HG02970 (cell line): ENCODE measurements at regions not wholly inside any gene's neighbourhood (a gene's known extent, or its start where the extent isn't known, plus 50 kb on each side); places are given as distances from the start of the nearest gene placed in this dataset.
"Not testable (repeated sequence)": the region's sequence is repeated elsewhere in the genome, so short reads cannot be mapped to it uniquely, and the experiment has no call there.

ENCODE experiments used
- ATAC-seq: cut with Tn5 transposase; IDR thresholded peaks from one replicate; pipeline ENCODE4 v1.9.1; 2021; ENCODE audit warnings: mild to moderate bottlenecking, moderate library complexity, moderate number of reproducible peaks; ENCODE audit not compliant: unreplicated experiment, low FRiP score

DNA sequence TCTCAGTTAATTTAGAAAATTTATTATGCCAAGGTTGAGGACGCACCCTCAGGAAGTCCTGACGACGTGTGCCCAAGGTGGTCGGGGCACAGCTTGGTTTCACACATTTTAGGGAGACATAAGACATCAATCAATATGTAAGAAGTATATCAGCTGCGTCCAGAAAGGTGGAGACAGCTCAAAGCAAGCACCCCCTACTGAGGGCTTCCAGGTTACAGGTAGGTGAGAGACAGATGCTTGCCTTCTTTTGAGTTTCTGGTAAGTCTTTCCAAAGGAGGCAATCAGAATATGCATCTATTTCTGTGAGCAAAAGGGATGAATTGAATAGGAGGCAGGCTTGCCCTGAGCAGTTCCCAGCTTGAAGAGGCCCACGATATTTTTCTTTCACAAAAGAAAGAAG is 614.3 kb downstream of the XPNPEP1 start:
- ATAC-seq, result no peak

DNA sequence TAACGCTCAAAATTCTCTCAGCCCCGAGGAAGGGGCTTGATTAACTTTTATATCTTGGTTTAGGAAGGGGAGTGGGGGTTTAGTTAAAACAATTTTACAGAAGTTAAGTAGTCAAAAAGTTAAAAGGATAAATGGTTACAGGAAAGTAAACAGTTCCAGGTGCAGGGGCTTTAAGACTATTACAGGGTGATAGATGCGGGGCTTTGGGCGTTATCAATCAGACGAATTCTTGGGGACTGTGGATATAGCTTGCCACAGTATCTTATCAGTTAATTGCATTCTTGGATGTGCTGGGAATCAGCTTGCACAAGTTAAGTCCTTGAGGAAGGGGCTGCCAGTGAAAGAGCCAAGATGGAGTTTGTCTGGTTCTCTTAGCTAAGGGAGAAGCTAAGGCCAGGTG is 616.2 kb downstream of the XPNPEP1 start:
- ATAC-seq, result not testable (repeated sequence)

DNA sequence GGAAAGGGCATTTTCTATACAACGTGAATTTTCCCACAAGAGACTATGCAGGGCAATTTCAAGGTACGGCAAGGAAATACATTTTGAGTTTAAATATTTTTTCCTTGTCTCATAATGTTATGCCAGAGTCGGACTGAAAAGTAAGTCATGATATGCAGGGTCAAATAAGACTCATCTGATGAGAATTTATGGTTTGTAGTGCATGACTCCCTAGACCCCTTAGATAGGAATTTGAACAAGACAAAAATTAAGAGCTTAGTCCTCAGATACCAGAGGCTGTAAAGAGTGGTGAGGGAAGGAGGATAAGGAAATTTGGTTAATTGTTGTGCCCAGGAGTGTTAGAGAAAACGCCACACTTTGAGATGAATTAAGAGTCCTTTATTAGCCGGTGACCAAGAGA is 616.6 kb downstream of the XPNPEP1 start:
- ATAC-seq, result no peak

DNA sequence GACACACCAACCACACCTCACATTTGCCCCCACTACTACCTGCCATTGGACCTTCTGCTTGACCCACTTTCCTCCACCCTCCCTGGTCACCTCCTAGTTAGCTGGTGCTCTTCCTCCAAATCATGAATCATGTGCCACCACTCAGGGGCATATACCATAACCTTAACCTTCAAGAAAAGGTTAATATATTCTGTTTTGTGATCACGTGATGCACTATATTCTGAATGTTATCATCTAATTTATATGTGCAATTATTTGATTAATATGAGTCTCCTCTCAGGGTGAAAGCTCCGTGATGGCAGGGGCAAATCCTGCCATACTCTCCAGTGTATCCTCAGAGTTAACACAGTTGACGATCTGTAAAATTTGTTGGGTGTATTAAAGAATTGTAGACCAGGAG is 635.5 kb downstream of the XPNPEP1 start:
- no peak for ATAC-seq

DNA sequence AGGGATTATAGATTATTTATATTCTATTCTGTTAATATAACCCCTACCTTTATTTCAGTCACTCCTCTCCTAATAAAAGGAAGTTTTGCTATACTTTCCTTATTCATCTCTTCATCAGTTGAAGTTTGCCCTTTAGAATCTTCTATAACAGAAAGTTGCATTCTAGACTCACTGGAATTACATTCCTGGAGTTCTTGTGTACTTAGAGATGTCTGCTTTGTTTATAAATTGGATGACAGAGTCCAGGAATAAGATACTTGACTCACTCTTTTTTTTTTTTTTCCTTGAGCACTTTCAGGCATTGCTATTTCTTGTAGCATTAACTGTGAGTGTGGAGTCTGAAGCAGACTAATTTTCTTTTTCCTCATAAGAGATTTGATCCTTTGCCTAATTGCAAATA is 640.8 kb downstream of the XPNPEP1 start:
- no peak for ATAC-seq

DNA sequence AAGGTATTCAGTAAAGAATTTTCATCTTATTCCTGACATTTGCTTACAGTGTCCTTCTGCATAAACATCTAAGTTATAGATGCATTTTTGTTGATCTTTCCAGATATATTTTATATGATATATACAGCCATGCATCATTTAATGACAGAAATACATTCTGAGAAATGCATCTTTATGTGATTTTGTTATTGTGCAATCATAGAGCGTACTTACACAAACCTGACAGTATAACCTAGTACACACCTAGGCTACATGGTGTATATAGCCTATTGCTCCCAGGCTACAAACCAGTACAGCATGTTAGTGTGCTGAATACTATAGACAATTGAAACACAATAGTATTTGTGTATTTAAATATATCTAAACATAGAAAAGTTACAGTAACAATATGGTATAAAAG is 642.0 kb downstream of the XPNPEP1 start:
- no peak for ATAC-seq

DNA sequence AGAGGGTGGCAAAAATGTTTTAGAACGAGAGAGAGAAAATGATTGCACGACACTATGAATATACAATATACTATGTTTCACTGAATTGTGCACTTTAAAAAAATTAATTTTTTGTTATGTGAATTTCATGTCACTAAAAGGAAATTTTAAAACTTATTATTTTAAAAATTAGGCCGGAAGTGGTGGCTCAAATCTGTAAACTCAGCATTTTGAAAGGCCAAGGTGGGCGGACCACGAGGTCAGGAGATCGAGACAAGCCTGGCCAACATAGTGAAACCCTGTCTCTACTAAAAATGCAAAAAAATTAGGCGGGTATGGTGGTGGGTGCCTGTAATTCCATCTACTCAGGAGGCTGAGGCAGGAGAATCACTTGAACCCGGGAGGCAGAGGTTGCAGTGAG is 642.5 kb downstream of the XPNPEP1 start:
- no peak for ATAC-seq

DNA sequence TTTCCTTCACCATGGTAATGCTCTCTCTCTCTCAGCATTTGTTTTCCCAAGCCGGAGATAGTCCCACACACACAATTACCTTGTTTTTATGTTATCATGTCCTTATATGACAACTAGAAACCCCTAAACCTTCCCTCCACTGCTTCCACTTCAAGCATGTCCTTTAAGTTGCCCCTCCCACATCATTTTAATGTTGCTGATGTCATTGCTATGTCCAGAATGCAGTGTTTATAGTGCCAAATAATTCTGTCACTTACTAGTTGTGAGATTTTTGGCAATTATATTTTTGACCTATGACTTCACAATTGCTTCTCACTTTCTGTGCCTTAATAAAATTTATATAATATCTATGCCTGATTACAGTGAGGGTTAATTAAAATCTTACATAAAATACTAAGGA is 645.9 kb downstream of the XPNPEP1 start:
- ATAC-seq, result no peak

DNA sequence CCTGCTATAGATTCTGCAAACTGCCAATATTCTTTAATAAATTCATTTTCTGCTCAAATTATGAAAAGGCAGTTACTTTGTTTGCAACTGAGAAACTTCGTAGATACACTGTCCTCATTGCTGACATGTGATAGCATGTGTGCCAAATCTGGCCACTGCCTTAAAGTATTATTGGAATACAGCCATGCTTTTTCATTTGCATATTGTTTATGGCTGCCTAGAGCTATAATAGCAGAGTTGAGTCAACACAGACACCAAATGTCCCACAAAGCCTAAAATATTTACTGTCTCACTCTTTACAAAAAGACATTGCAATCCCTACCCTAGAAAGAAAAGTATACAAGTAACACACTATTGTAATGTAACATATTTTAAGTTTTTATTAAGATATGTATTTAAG is 647.4 kb downstream of the XPNPEP1 start:
- ATAC-seq, result no peak

DNA sequence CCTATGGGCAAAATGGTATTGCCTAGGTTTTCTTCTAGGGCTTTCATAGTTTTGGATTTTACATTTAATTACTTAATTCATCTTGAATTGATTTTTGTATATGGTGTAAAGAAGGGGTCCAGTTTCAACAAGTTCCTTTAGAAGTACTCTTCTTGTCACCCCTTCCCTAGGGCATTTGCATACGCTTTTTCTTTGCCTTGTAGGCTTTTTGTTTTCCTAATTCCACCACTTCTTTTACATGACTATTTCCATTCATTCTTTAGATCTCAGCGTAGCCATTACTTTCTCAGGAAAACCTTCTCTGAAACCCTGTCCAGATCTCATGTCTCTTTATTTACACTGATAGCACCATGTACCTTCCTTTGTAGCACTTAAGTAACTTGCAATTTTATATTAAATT is 648.6 kb downstream of the XPNPEP1 start:
- no peak for ATAC-seq

DNA sequence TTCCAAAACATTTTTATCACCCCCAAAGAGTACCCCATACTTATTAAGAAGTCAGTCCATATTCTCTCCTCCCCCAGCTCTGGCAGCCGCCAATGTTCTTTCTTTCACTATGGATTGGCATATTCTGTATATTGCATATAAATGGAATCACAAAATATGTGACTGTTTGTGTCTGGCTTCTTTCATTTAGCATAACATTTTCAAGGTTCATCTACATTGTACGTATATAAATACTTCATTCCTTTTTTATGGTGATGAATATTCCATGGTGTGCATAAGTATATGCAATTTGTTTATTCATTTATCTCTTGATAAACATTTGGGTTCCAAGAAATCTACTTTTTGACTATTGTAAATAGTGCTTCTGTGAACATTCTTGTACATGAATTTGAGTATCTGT is 653.1 kb downstream of the XPNPEP1 start:
- no peak for ATAC-seq

DNA sequence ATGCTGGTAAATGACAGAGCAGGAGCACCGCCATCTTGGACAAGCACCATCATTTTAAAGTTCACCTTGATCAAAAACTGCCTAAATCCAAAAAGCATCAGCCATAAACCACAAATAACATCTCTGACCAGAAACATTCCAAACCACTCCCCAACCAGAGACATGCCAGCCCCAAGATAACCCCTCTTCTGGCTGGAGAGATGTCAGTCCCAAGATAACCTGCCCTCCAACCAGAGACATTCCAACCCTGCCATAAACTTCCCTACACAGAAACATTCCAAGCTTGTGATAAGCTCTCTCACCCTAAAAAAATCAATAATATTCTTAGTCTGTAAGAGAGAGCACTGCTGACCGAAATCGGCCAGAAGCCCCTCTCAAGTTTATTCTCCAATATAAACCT is 659.3 kb downstream of the XPNPEP1 start:
- ATAC-seq, result no peak

DNA sequence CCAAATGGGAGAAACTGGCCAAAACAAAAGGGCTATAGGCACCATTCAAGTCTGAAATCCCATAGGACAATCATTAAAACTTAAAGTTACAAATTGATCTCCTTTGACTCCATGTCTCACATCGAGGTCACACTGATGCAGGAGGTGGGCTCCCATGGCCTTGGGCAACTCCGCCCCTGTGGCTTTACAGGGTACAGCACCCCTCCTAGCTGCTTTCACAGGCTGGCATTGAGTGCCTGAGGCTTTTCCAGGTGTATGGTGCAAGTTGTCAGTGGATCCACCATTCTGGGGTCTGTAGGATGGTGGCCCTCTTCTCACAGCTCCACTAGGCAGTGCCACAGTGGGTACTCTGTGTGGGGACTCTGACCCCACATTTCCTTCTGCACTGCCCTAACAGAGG is 662.1 kb downstream of the XPNPEP1 start:
- ATAC-seq, result no peak

DNA sequence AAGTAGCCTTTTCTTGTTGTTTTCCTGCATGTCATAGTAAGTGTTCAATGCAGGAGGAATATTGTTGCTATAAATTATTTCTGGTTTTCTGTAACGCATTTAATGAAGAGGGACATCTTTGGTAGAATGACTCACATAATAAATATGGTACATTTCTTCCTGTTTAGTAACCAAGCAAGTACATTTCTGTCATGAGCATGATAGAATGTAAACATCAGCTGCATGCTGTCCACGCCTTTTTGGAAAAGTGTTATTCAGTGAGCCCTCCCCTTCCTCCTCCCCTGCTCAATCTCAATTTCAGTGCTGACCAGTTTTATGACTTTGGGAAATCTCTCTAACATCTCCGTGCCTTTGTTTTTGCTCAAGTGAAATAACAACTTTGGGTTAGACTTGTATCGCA is 664.0 kb downstream of the XPNPEP1 start:
- no peak for ATAC-seq

DNA sequence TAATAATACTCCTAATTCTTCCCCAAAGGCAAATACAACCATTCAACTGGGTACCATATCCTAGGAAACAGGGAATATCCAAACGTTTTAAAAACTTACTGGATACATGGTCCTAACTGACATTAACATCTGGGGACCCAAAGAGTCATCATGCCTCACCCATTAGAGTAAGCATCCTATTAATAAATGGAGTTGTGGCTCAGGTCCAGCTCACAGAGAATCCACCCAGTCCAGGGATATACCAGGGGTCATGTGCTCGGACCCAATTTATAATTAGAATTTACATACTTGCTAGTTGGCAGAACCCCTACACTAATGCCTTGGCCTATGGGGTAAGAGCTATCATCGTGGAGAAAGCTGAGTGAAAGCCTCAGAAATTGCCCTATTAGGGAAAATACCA is 670.0 kb downstream of the XPNPEP1 start:
- ATAC-seq, result no peak

DNA sequence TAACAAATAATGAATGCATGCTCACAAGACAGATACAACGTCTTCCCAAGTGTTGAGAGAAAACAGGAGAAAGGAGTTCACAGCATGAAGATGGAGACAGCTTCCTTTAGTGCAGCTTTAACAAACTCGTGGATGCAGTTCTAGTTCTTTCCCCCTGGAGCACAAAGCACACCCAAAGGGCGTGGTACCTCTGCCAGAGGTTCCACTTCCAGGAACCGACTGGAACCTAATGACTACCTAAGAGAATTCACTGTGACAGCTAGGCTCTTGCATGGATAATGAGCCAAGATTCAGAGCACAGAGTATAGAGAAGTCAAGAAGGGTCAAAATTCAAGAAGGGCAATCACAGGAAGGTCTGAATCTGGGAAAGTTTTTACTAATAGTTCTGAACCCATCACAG is 673.2 kb downstream of the XPNPEP1 start:
- ATAC-seq, result no peak

DNA sequence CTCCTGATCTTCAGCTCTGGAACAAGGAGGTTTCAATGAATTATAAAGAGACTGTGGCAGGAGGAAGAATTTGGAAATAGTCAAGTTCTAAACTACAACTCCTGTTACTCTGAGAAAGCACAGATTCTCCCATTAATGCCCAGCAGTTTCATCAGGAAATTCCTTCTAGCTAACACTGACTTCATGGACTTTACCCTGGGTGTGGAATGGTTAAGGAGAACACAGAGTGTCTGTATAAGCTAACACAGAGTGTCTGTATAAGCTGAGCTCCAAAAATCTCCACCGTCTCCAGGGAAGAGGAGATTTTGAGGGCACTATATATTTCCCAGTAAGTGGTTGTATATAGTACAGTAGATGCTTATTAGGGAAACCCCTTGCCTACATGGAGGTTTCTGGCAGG is 675.5 kb downstream of the XPNPEP1 start:
- ATAC-seq, result no peak

DNA sequence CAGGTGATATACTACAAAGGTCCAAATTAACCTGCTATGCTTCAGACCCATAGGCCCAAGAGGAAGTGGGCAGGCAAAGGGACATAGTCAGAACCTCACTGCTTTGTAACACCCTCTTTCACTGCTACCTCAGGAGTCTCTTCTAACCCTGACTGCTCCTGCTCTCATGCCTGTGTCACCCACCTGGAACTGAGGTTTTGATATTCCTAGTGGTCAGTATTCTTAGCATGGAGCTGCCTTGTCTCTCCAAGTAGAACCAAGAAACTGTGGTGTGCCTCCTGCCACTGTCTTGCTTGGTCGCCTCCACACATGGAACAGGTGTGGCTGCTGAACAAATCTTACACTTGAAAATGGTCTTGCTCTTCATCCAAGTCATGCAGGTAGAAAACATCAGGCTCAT is 677.5 kb downstream of the XPNPEP1 start:
- ATAC-seq, result no peak

DNA sequence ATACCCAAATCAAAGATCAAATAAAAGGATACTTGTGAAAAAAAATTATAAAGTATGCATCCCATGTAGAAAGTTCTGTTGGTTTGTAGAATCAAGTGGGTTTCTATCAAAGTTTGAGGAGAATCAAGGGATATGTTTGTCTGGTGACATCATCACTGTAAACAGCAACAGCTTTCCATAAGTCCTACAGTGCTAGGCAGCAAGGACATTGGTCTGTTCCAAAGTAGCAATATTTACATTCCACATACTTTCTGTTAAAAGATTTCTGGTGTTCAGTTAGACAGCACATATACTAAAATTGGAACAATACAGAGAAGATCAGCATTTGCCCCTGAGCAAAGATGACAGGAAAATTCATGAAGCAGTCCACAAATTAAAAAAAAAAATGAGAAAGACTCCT is 683.9 kb downstream of the XPNPEP1 start:
- no peak for ATAC-seq

DNA sequence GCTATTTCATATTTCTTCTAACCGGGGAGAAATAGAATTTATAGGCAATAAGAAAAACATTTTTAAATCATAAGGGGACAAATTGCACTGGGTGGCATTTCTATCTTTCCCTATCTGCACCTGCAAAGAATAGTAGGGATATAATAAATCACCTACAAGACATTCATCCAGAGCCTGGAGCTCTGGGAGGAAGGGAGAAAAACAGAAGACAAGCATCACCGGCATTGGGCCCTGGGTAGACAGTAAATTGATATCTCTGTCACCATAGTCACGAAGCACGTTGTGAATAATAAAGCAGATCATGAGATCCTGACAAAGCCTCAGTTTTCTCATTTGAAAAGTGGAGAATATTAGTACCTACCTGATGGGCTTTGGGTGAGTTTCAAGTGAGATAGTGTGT is 685.6 kb downstream of the XPNPEP1 start:
- no peak for ATAC-seq

DNA sequence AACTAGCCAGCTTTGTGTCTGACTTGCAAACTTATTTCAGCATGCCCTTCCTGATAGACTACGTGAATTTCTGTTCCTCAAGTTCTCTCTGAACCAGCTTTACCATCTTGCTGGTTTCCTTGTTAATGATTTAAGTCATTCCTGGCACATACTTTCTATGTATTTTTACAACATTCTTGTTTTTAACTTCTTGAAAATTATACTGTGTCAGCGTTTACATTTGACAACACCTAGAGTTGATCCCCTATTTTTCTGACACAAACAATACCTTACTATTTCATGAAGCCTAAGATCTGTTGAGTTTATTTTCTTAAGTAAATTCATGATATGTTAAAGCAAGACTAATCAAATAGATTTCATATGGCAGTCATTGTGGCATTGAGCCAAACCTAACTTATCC is 686.3 kb downstream of the XPNPEP1 start:
- ATAC-seq, result no peak

DNA sequence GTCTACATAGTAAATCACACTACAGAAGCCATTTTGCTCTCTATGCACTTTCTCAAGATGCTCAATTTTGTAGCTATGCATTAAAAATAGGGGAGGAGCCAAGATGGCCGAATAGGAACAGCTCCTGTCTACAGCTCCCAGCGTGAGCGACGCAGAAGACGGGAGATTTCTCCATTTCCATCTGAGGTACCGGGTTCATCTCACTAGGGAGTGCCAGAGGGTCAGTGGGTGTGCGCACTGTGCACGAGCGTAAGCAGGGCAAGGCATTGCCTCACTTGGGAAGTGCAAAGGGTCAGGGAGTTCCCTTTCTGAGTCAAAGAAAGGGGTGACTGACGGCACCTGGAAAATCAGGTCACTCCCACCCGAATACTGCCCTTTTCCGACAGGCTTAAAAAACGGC is 699.8 kb downstream of the XPNPEP1 start:
- ATAC-seq, result not testable (repeated sequence)

DNA sequence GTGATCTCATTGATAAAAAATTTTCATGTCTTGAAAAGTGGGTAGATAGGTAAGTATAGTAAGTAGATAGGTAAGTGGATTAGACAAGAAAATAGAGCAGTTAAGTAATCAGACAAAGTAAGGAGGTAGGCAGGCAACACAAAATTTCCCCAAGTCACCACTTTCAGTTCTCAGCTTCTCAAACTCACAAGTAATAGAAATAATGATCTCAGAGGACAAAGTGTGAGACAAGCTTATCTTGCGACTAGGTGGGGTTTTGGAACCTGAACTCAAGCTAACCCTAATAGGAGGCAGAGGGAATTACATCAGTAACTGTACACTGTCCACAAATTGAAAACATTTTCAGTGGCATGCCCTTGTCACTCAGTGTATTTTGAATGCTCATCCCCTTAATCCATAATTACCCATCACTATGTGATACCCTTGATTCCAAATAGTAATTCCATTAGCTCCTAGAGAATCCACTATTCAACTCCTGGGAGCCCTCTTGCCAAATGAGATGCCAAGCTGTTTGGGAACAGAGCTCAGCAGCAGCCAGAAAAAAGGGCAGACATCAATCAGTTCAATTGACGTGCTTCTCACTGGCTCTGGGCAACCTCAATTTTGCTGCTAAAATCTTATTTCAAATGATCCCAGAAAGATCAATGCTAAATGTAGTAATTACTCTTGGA is 703.2 kb downstream of the XPNPEP1 start:
- no peak for ATAC-seq
